ENCODE measurements at regions not wholly inside any gene's neighbourhood (a gene's known extent, or its start where the extent isn't known, plus 50 kb on each side); places are given as distances from the start of the nearest gene placed in this dataset.

DNA sequence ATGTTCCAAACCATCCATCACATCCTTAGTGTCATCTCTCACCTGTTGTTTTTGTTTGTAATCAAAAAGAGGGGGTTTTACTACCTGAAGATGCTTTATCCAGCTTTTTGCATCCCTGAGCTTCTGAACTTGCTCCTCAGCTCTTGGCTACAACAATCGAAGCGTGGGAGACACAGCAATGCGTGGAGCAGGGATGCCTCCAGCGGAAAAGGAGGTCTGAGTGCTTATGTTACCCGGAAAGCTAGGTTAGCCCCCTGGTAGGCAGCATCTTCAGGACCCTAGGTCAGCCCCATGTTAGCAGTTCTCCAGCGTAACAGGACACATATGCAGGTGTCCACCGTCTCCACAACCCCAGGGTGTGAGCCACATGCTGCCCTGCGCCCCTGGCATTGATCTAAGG is 141.5 kb downstream of the RRAGC start:
- H3K27ac Mint-ChIP-seq: no peak overlapping the region
- H3K4me3 Mint-ChIP-seq: no peak overlapping the region
- no peaks in the 10 kb centered on the region for H3K9me3 Mint-ChIP-seq
- H3K27me3 Mint-ChIP-seq (ENCODE audit: low read depth): peaks cover 8% of the 10 kb centered on the region
- H3K36me3 Mint-ChIP-seq (ENCODE audit: low read depth): no peaks in the 10 kb centered on the region
- no peaks in the 10 kb centered on the region for H3K4me1 Mint-ChIP-seq (ENCODE audit: low read depth)
- DNase-seq (ENCODE audit: low spot score): no peak

DNA sequence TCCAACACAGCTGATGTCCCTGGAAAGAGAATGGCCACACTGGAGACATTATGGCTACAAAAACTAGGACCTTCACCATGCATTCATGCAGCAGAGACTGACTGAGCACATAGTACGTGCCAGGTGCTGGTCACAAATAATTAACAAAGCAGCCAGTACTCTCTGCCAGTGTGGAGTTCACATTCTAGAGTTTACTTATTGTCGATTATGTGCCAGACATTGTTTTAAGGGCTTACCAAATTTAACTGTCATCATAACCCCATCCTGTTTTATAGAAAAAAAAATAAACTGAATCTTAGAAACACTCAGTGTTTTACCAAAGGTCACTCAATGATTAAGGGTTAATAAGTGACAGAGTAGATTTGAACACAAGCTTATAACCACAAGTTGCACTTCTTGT is 143.3 kb downstream of the RRAGC start:
- H3K9me3 Mint-ChIP-seq: no peaks in the 10 kb centered on the region
- H3K27me3 Mint-ChIP-seq (ENCODE audit: low read depth): no peaks in the 10 kb centered on the region
- no peak overlapping the region for H3K27ac Mint-ChIP-seq
- H3K36me3 Mint-ChIP-seq (ENCODE audit: low read depth): no peaks in the 10 kb centered on the region
- H3K4me1 Mint-ChIP-seq (ENCODE audit: low read depth): no peaks in the 10 kb centered on the region
- no peak for DNase-seq (ENCODE audit: low spot score)
- no peak overlapping the region for H3K4me3 Mint-ChIP-seq

DNA sequence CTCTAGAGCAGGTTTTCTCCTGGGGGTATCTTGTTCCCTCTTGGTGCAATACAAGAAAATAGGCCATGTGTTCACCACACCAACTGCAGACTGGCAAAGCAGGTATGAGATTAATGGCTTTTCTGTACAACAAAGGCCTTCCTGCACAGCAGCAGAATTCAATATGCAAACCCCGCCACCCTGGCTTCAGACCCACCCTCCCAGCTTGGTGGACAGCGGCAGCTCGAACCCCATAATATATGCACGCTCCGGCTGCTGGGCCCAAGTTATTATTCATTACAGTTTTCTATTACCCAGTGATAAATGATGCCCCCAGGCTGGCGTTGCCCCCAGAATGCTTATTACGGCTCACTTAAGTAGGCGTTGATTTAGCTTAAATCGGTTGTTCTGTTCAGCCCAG is 144.2 kb downstream of the RRAGC start:
- Mint-ChIP-seq H3K4me3 (no peak overlapping the region), H3K27me3 (ENCODE audit: low read depth) (no peaks in the 10 kb centered on the region), H3K36me3 (ENCODE audit: low read depth) (no peaks in the 10 kb centered on the region), H3K27ac (no peak overlapping the region), H3K4me1 (ENCODE audit: low read depth) (no peaks in the 10 kb centered on the region), H3K9me3 (no peaks in the 10 kb centered on the region)
- DNase-seq (ENCODE audit: low spot score): no peak

DNA sequence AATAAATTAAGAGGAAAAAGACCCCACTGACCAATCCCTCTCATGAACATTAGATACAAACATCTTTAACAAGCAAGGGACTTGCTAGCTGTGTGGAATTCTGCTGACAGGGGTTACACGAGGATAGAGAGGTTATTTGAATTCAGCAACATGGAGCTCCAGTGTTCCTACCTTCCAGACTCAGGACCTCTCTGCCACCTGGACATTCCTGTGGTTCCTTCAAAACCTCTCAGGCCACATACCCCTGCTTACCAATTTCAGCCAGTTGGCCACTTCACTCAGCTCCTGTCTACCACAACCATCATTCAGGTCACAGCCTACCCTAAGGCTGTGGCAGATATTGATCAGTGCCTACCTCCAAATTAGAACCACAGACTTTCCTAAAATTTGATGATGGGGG is 147.5 kb downstream of the RRAGC start:
- DNase-seq (ENCODE audit: low spot score): no peak
- H3K27ac Mint-ChIP-seq: no peak overlapping the region
- H3K36me3 Mint-ChIP-seq (ENCODE audit: low read depth): no peaks in the 10 kb centered on the region
- no peaks in the 10 kb centered on the region for H3K9me3 Mint-ChIP-seq
- H3K4me1 Mint-ChIP-seq (ENCODE audit: low read depth): no peaks in the 10 kb centered on the region
- no peak overlapping the region for H3K4me3 Mint-ChIP-seq
- H3K27me3 Mint-ChIP-seq (ENCODE audit: low read depth): peaks cover 2% of the 10 kb centered on the region

DNA sequence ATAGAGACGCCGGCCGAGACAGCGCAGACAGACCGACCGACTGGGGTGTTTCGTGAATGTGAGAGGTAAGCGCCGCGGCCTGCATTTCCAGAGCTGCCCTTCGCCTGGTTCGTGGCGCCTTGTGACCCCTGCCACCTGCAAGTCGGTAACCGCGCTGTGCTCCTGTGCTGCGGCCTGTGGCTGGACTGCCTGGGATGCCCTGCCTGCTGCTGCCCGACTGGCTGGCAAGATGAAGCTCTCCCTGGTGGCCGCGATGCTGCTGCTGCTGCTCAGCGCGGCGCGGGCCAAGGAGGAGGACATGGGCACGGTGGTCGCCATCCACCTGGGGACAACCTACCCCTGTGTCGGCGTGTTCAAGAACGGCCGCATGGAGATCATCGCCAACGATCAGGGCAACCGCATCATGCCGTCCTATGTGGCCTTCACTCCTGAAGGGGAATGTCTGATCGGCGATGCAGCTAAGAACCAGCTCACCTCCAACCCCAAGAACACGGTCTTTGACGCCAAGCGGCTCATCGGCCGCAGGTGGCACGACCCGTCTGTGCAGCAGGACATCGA is 150.8 kb downstream of the RRAGC start:
- Mint-ChIP-seq H3K9me3 (no peaks in the 10 kb centered on the region), H3K36me3 (ENCODE audit: low read depth) (no peaks in the 10 kb centered on the region), H3K4me1 (ENCODE audit: low read depth) (no peaks in the 10 kb centered on the region), H3K27ac (no peak overlapping the region), H3K4me3 (no peak overlapping the region), H3K27me3 (ENCODE audit: low read depth) (peaks cover 10% of the 10 kb centered on the region)
- DNase-seq (ENCODE audit: low spot score): no peak

DNA sequence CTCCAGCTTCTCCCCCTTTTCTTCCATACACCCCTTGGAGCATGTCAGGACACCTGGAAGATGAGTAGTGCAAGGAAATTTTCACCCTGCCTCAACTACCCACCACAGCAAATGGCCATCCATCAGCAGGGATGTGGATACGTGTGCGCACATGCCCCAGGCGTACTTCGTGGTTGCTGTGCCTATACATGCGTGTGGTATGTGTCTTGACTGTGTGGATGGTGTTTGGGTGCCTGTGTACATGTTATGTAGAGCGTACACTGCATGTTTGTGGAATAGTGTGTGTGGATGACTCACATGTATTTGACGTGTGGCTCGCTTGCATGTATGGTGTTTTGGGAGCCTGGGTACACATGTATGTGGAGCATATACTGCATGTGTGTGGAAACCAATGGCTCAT is 158.5 kb downstream of the RRAGC start:
- Mint-ChIP-seq H3K36me3 (ENCODE audit: low read depth) (no peaks in the 10 kb centered on the region), H3K9me3 (no peaks in the 10 kb centered on the region), H3K4me3 (no peak overlapping the region), H3K27ac (no peak overlapping the region), H3K27me3 (ENCODE audit: low read depth) (peaks cover 7% of the 10 kb centered on the region), H3K4me1 (ENCODE audit: low read depth) (no peaks in the 10 kb centered on the region)
- DNase-seq (ENCODE audit: low spot score): no peak

DNA sequence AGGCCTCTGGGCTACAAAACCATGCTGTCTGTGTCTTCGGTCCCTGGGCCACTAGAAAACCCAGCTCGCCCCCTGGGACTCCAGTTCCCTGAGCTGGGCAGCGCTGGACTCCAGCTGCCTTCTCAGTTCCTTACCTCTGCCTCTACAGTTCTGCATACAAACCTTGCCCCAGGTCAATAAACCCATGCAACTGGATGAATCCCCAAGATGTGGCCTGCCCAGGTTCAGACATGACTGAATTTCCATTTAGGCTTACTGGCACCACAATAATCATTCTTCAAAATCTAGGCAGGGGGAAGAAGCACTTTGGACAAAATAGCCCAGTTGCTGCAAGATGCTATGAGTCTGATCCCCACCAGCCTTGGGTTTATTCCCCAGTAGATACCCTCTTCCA is 159.5 kb downstream of the RRAGC start:
- H3K27me3 Mint-ChIP-seq (ENCODE audit: low read depth): peaks cover 6% of the 10 kb centered on the region
- no peaks in the 10 kb centered on the region for H3K36me3 Mint-ChIP-seq (ENCODE audit: low read depth)
- H3K4me3 Mint-ChIP-seq: no peak overlapping the region
- DNase-seq (ENCODE audit: low spot score): no peak
- no peaks in the 10 kb centered on the region for H3K4me1 Mint-ChIP-seq (ENCODE audit: low read depth)
- no peak overlapping the region for H3K27ac Mint-ChIP-seq
- H3K9me3 Mint-ChIP-seq: no peaks in the 10 kb centered on the region

DNA sequence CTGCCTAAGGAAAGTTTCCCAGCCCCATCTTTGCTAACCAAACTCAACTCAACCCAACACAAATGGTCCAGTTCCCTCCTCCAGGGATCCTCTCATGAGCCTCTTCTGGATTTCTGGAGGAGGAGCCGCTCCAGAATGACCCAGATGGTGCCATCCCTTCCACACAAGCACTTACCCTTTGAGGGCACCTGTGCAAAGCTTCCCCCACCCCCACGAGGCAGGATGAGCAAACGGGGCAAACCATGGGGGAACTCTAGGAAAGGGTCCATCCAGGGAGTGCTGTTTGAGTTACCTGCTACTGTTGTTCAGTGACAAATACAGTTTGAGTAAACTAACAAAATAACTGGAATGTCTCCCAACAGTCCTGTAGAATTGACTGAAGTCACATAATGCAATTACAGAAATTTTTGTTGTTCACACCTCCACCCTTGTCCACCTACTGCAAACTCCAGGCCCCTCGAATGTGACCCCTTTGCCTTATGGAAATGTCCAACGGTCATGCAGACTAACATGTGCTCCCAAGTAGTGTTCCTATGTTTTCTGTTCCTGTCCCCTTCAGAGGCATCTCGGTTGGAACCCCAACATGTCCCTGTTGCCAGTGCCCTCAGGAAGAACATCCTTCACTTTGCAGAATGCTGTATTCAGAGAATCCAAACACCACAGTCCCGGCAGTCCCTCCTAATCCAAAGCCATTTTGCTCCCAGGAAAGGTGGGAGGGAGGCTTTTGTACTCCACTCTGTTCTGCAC is 160.1 kb downstream of the RRAGC start:
- no peak overlapping the region for H3K27ac Mint-ChIP-seq
- no peak for DNase-seq (ENCODE audit: low spot score)
- no peaks in the 10 kb centered on the region for H3K4me1 Mint-ChIP-seq (ENCODE audit: low read depth)
- H3K36me3 Mint-ChIP-seq (ENCODE audit: low read depth): no peaks in the 10 kb centered on the region
- peaks cover 6% of the 10 kb centered on the region for H3K27me3 Mint-ChIP-seq (ENCODE audit: low read depth)
- H3K4me3 Mint-ChIP-seq: no peak overlapping the region
- no peaks in the 10 kb centered on the region for H3K9me3 Mint-ChIP-seq

DNA sequence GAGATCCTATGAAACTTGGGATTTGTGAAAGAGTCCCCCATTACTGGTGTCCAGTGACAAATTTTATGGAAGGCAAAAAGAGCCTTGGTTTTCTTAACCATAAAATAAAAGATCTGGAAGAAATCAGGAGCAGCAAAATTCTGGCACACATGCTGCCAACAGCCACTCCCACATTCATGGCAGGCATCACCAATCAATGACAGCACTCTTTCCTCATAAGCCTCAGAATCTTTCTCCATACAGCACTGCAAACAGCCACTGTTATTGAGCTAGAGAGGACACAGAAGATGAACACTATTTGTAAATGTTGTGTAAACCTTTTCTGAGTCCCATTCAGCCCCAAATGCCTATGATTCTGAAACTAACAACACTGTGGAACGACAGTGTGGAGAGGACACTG is 162.2 kb downstream of the RRAGC start:
- DNase-seq (ENCODE audit: low spot score): no peak
- Mint-ChIP-seq H3K27me3 (ENCODE audit: low read depth) (no peaks in the 10 kb centered on the region), H3K4me3 (no peak overlapping the region), H3K36me3 (ENCODE audit: low read depth) (no peaks in the 10 kb centered on the region), H3K4me1 (ENCODE audit: low read depth) (no peaks in the 10 kb centered on the region), H3K27ac (no peak overlapping the region), H3K9me3 (no peaks in the 10 kb centered on the region)

DNA sequence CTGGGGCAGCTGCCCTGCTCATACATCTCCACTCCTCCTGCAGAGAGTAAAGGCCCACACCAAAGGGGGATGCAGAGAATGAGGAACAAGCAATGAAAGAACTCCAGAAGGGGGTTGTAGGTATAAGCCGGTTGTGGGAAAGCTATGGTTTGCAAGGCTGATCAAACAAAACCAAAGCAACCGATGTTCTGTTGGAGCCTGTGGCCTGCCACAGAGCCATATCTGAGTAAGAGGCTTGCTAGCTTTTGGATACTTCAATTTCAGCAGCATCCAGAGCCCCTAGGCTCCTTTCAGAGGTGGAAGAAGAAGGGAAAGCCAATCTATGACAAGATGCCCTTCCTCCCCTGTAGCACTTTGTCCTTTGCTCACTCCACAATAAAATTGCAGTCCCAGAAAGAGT is 163.2 kb downstream of the RRAGC start:
- no peak overlapping the region for H3K27ac Mint-ChIP-seq
- no peaks in the 10 kb centered on the region for H3K36me3 Mint-ChIP-seq (ENCODE audit: low read depth)
- no peaks in the 10 kb centered on the region for H3K4me1 Mint-ChIP-seq (ENCODE audit: low read depth)
- DNase-seq (ENCODE audit: low spot score): no peak
- H3K27me3 Mint-ChIP-seq (ENCODE audit: low read depth): peaks cover 4% of the 10 kb centered on the region
- H3K9me3 Mint-ChIP-seq: no peaks in the 10 kb centered on the region
- H3K4me3 Mint-ChIP-seq: no peak overlapping the region

DNA sequence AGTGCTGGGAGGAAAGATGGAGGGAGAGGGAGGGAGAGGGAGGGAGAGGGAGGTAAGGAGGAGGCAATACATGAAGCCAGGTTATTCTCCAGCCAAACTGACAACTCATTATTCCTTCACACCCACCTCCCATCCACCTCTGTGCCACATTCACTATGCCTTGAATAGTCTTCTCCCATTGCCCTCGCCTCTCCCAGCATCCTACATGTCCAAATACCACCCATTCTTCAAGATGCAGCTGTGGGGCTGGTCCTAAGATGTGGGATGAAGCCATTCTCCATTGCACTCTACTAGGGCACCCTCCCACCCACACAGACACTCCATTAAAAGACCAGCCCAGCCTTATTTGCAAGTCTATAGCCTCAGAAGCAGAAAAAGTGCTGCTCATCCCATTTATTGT is 165.8 kb downstream of the RRAGC start:
- Mint-ChIP-seq H3K36me3 (ENCODE audit: low read depth) (no peaks in the 10 kb centered on the region), H3K4me1 (ENCODE audit: low read depth) (no peaks in the 10 kb centered on the region), H3K9me3 (no peaks in the 10 kb centered on the region), H3K4me3 (no peak overlapping the region), H3K27me3 (ENCODE audit: low read depth) (peaks cover 14% of the 10 kb centered on the region), H3K27ac (no peak overlapping the region)
- no peak for DNase-seq (ENCODE audit: low spot score)

DNA sequence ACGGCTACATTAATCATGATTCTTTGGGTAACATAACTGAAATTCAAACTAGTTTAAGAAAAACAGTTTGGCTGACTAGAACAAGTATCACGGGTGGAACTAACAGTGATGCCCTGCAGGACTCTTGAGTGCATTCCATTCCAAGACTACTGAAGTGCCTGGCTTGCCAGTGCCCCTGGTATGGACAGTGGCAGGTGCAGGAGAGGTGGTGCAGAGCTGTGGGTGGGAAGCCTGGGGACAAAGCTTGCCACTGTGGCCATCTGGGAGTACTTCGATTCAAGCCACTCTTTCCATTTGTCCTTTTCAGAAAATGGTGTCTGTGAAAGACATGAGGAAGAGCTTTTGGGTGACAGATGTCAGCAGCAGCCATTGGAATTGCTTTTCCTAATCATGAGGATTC is 166.5 kb downstream of the RRAGC start:
- no peak for DNase-seq (ENCODE audit: low spot score)
- Mint-ChIP-seq H3K4me3 (no peak overlapping the region), H3K27ac (no peak overlapping the region), H3K9me3 (no peaks in the 10 kb centered on the region), H3K27me3 (ENCODE audit: low read depth) (peaks cover 17% of the 10 kb centered on the region), H3K4me1 (ENCODE audit: low read depth) (no peaks in the 10 kb centered on the region), H3K36me3 (ENCODE audit: low read depth) (no peaks in the 10 kb centered on the region)

DNA sequence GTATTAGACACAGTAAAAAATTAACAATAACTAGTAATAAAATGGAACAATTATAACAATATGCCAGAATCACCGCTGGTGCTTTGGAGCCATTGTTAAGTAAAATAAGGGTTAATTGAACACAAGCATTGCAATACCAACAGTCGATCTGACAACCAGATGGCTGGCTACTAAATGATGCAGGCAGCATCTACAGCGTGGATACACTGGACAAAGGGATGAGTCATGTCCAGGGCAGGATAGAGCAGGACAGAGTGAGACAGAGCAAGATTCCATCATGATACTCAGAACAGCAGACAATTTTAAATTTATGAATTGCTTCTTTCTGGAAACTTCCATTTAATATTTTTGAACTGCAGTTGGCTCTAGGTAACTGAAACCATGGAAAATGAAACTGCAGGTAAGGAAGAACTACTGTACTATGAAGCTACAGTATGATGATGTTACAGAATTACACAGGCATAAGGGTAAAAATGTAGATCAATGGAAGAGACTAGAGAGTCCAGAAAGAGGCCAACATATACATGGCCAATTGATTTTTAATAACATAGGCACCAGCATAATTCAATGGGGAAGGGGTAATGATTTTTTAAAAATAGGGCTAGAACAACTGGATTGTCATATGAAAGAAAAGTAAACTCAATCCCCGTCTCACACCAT is 168.7 kb downstream of the RRAGC start:
- Mint-ChIP-seq H3K27me3 (ENCODE audit: low read depth) (peaks cover 24% of the 10 kb centered on the region), H3K27ac (no peak overlapping the region), H3K4me3 (no peak overlapping the region), H3K9me3 (no peaks in the 10 kb centered on the region), H3K36me3 (ENCODE audit: low read depth) (no peaks in the 10 kb centered on the region), H3K4me1 (ENCODE audit: low read depth) (no peaks in the 10 kb centered on the region)
- DNase-seq (ENCODE audit: low spot score): no peak

DNA sequence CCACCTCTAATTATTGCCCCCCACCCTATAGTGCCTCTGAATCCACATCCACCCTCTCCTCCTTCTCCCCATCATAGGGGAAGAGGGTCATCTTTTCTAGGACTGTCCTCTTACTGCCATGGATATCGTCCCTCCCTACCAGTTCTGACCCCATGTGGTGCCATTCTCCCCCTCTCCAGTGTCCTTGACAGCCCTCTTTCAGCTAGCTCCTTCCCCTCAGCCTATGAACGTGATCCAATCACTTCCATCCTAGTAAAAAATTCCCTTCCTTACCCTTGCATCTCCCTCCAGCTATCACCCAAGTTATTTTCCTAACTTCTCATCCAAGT is 172.7 kb downstream of the RRAGC start:
- H3K36me3 Mint-ChIP-seq (ENCODE audit: low read depth): no peaks in the 10 kb centered on the region

More for the DNA sequence above, 172.7 kb downstream of the RRAGC start:
- no peak for DNase-seq (ENCODE audit: low spot score)
- H3K4me1 Mint-ChIP-seq (ENCODE audit: low read depth): no peaks in the 10 kb centered on the region
- no peak overlapping the region for H3K27ac Mint-ChIP-seq
- peaks cover 24% of the 10 kb centered on the region for H3K27me3 Mint-ChIP-seq (ENCODE audit: low read depth)
- H3K4me3 Mint-ChIP-seq: no peak overlapping the region
- no peaks in the 10 kb centered on the region for H3K9me3 Mint-ChIP-seq

Measured in T-helper 2 cell treated with Interferon-gamma antibody and Interleukin-4, amounts not matched to agents 5 μg/mL and 100 μg/mL, for 36 hours (primary cell).